Globus pallidus (tissue), 1 donor: ENCODE measurements at regions not wholly inside any gene's neighbourhood (a gene's known extent, or its start where the extent isn't known, plus 50 kb on each side); places are given as distances from the start of the nearest gene placed in this dataset.
A peak's percentile ranks its signal among the peaks of the same experiment; 100 is the strongest.
"Not testable (repeated sequence)": the region's sequence is repeated elsewhere in the genome, so short reads cannot be mapped to it uniquely, and the experiment has no call there.

Experiments used
- DNase-seq: peaks from one replicate; pipeline ENCODE4 v3.0.0-alpha.2; 2015; ENCODE audit warnings: low spot score

DNA sequence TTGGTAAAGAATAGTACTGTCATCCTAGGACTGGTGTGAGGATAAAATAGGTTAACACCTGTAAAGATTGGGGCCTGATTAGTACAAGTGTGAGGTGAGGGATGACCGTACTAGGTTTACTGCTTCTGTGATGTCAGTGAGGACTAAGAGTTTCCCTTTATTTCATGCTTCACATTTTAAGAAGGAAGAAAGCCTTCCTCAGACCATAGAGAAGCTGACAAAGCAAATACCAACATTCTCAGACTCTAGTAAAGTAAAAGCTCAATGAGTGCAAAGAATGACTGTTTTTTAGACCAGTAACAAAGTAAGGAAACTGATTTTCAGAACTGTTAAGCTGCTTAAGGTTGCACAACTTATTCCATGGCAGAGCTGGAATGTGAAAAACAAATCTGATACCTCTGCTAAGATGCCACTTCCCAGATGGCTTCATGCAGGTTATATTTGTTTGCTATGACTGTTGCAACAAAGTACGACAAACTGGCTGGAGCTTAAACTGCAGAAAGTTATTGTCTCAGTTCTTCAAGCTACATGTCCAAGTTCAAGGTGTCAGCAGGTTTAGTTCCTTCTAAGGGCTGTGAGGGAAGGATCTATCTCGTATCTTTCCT lies 354.9 kb downstream of the RSL24D1 start:
- DNase-seq, result peak; percentile 16

DNA sequence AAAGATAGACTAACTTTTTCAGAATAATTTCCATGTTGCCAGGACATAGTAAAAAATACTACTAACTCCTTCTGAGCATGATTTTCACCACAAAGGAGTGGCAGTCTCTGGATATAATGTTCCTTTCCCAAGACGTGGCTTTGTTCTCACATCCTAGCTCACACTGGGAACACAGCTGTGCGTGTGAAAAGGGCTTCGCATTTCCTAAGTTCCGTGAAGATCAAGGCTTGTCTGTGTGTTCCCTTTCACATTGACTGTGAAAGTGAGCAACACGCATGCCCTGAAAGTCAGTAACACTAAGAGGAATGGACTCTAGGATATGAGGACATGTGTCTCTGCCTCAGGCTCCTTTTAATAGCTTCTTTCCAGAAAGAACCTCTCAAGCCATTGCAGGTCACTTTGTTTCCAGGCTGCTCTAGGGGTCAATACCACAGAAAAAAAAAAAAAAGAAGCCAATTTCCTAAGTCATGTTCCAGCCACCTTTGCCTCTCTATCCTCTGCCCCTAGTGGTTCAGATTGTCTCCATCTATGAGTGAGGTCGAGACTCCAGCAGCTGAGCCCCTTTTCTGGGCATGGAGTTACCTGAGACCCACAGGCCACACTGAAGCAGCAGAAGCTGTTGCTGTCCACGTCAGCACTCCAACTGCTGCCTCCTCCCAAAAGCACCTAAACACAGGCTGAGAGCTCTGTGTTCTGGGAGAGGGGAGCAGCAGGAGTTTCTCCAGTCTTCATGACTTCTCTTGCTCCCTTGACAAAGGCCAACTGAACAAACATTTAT lies 355.9 kb downstream of the RSL24D1 start:
- no peak for DNase-seq

DNA sequence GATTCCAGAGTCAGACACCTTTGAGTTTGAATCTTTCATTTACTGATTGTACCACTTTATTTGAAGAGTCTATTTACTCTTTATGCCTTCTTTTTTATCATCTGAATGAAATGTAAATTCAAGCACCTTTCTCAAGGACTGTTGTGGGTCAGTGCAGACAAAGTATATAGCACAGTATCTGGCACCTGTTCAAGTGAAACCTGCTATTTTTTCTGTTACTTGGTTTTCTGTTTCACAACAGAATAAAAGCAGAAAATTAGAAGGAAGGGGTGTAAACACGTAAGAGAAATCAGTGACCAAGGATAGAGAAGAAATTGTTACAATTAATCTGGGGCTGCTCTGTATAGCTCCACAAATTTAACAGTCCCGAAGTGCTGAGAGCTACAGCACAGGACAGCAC lies 357.4 kb downstream of the RSL24D1 start:
- DNase-seq, result no peak

DNA sequence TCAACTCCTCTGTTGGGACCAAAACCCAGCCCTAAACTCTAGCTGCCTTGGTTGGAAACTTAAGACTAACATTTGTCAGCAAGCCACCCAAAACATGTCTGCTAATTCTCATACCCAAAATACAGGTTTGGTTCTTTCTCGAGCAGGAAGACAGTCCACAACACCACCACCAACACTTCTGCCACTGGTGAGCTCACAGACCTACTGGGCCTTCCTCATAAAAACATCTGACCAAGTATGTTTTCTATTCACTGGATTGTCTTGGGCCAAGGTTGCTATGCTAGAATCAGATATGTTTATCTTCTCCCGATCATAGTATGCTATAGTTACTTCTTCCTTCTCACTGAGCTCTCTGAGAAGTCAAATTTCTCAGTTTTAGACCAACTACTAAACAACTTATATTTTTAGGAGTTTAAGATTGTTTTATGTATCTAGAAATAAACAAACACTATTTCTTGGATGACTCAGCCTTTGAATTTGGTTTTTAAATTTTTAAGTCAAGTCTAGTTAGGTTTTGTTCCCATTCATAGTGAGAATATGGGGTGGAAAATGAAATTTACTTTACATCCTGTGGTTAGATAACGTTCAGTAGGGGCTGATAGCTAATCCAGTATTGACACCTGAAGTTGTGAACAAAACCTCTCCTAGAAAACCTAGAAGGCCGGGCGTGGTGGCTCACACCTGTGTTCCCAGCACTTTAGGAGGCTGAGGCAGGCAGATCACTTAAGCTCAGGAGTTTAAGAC lies 360.5 kb downstream of the RSL24D1 start:
- no peak for DNase-seq

DNA sequence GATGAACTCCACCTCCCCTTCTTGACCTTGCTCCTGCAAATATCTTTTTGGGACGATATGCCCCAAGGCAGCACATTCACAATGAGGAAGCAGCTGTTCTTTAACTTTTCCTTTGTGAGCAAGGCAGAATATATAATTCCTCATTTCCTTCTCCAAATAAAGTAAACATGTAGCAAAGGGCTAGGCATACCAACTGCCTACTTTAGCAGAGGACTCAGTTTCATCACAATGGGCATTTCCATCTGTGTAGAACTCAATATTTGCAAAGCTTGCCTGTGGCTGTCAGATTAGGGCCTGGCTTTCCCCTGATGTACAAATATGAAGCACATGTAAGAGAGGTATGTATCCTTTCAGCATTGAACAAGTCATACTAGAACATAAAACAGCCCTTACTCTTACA lies 366.9 kb downstream of the RSL24D1 start:
- DNase-seq, result no peak

DNA sequence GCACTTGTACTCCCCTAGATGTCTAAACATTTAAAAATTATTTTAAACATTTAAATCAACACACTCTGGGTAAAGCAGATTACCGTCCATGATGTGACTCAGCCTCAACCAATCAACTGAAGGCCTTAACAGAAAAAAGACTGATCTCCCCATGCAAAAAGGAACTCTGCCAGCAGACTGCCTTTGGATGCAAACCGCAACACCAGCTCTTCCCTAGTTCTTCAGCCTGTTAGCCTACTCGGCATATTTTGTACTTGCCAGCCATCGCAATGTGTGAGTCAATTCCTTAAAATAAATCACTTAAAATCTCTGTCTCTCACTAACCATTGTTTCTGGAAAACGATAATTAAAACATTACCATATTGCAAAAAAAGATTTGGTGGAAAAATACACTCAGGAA lies 375.9 kb downstream of the RSL24D1 start:
- DNase-seq, result peak; percentile 55

DNA sequence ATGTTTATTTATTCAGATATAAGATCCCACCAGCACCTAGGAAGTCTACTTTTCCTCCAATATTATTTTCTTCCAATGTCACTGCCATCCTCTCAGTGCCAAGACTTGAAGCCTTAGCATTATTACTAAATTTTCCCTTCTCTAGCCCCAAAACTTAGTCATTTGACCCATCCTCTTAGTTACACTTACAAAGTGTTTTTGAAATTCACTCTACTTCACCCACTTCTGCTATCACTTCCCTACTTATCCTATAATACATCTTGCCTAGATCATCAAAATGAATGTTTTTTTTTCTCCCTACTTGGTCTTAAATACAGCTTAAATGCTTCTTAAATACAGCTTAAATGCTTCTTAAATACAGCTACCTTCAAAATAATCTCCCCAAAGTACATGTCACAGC lies 376.6 kb downstream of the RSL24D1 start:
- peak; percentile 20 for DNase-seq

DNA sequence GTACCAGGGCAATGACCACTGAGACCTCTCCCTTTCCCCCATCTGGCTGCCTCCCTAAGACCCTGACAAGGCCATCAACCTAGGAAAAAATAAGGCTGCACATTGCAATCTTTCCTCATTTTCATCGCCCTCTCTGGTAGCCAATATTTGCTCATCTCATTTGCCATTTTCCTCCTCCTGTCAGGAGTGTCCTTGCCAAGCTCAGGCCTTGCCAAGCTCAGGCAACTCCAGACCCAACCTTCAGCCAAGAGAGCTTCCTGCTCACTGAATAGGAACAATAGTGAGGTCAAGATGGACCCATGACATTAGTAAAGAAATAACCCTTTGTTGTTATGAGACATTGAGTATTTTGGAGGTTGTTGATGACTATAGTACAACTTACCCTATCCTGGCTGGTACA lies 380.3 kb downstream of the RSL24D1 start:
- no peak for DNase-seq

DNA sequence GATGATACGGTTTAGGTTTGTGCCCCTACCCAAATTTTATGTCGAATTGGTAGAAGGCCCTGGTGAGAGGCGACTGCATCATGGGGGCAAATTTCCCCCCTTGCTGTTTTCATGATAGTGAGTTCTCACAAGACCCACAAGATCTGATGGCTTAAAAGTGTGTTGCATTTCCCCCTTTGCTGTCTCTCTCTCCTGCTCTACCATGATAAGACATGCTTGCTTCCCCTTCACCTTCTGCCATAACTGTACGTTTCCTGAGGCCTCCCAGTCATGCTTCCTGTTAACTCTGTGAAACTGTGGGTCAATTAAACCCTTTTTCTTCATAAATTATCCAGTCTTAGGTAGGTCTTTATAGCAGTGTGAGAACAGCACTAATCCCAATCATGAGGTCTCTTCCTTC lies 381.2 kb downstream of the RSL24D1 start:
- DNase-seq, result no peak

DNA sequence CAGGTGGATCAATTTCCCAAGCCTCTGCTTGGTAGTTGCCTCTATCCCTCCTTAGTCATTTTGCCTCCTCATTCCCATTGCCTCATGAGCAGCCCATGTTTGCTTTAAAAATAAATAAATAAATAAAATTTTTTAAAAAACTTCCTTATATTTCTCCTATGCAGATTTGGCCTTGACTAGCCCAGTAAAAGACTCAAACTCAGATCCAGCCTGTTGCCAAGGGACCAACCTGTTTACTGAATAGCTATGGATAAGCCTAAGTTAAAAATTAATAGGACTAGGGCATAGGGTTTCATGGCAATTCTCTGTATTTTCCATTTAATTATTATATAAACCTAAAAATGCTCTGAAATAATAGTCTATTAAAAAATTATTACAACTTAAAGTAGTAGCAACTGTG lies 384.4 kb downstream of the RSL24D1 start:
- no peak for DNase-seq

DNA sequence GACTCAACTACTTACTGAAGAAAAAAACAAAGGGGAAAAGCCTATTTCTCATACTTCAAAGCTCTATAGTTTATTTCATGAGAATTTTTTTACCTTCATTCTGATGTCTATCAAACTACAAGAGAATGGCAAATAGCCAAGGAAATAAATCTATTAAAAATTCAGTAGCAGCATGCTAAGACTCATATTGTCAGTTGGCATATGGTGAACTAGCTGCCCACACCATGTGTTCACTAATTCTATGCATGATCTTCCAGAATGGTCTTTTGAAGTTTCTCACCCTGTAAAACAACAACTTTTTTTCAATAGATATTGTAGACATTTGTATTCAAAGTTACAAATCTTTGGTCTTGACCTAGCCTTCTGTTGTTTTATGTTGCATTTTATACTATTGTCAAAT lies 386.2 kb downstream of the RSL24D1 start:
- no peak for DNase-seq

DNA sequence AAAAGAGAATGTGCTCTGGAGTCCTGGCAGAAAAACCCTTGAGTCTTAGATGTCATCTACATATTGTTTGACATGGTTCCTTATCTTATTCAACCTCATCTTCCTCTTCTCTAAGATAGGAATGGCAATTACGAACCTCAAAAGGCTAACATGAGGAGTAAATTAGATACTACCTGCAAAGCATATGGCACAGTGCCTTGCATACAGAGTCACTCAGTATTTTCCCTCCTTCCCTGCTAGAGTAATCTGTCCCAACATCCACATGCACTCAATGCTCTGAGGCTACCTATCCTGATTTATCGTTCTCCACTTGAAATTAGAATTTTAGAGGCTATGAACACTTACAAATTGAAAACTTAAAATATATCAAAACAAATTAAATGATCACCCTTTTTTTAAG lies 386.7 kb downstream of the RSL24D1 start:
- DNase-seq, result no peak

DNA sequence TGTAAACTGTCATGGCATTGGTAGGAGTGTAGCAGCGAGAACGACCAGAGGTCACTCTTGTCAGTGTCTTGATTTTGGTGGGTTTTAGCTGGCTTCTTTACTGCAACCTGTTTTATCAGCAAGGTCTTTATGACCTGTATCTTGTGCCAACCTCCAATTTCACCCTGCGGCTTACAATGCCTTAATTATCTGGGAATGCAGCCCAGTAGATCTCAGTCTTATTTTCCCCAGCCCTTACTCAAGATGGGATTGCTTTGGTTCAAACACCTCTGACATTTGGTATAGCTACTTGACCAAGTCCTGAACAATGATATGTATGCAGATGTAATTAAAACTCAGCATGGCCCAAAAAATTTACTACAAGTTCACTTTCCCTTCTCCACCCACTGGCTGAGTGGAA lies 388.4 kb downstream of the RSL24D1 start:
- DNase-seq, result no peak

DNA sequence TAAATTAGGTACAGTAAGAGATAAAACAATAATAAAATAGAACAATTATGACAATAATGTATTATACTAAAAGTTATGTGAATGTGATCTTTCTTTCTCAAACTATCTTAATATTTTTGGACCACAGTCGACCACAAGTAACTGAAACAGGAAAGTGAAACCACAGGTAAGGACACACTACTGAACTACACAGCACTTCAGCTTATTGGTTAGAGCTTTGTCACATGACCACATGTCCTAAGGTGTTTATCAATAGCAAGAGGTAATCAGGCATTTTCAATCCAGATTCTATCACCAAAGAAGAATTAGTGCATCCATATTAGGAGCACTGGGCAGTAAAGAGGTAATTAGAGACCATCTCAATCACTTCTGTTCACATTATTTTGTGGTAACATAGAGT lies 392.8 kb downstream of the RSL24D1 start:
- no peak for DNase-seq

DNA sequence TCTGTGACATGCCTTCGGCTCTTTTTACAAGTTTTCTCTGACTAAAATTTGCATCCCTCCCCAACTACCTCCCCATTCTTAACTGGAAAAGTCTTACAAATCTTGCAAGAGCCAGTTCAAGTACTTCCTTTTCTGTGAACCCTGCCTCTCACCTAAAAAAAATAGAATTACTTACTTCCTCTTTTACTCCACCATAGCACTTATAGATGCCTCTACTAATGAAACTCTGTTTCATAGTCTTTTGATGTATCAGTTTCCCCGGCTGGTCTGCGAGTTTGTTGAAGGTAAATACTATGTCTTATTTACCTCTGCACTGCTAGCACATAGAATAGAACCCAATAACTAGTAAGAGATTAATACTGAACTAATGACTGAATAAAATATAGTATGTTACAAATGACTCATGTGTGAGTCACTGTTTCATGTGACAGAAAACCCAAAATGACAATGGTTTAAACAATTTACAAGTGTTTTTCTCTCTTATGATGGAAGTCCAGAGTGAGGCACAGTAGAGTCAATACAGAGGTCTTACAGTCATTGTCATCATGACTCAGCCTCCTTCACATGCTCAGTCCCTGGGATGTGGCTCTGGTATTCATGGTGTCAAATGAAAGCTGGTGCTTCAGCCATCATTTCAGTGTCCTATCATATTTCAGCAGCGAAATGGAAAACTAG lies 393.5 kb downstream of the RSL24D1 start:
- peak; percentile 20 for DNase-seq

DNA sequence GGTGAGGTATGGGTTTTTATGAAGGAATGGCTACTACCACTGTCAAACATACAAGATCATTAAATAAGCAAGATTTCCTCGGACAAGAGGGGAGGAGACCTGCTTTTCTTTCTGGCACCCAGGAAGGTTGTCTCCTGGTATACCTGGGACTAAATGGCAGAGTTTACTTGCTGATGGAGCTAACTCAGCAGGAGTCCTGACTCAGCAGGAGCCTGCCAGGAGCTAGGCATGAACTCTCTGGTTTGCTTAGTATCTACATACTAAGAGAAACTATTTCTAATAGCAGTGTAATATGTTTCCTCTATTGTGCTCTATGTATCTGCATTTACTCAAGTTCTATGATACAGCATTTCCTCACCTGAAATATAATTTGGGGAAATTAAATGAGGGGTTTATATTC lies 404.2 kb downstream of the RSL24D1 start:
- no peak for DNase-seq

DNA sequence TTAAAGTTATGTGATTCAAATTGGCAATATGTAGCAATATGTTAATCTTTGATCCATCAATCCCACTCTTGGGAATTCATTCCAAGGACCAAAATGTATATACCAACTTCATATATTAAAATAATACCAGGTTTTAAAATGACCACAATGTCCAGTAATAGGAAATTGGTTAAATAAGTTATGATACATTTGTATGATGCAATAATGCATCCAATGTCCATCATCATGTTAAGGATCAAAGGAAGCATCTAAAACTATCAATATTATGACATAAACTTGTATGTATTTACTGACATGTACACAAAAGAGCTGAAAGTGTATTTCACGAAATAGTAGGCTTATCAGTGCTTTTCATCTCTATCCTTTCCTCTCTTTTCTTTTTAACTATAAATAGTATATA lies 406.0 kb downstream of the RSL24D1 start:
- no peak for DNase-seq

DNA sequence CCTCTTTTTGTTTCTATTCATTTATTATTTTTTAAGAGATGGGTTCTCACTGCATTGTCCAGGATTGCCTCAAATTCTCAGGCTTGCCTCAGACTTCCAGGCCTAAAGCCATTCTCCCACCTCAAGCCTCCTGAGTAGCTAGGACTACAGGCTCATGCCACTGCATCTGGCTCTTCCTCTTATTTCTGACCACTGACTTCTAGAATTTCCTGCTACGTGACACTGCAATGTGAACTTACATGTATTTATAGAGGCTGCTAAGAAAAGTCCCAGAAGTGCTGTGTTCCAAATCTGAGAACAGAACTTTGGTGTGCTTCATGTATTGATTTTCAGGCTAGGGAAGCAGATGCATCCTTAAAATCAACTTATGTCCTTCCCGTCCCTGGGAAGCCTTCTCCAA lies 407.4 kb downstream of the RSL24D1 start:
- DNase-seq, result peak; percentile 54

DNA sequence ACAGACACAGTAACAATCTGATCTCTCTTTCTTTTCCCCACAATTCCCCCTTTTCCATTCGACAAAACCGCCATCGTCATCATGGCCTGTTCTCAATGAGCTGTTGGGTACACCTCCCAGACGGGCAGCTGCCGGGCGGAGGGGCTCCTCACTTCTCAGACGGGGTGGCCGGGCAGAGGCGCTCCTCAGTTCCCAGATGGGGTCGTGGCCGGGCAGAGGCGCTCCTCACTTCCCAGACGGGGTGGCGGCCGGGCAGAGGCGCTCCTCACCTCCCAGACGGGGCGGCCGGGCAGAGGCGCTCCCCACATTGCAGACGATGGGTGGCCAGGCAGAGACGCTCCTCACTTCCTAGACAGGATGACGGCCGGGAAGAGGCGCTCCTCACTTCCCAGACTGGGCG lies 415.5 kb downstream of the RSL24D1 start:
- not testable (repeated sequence) for DNase-seq

DNA sequence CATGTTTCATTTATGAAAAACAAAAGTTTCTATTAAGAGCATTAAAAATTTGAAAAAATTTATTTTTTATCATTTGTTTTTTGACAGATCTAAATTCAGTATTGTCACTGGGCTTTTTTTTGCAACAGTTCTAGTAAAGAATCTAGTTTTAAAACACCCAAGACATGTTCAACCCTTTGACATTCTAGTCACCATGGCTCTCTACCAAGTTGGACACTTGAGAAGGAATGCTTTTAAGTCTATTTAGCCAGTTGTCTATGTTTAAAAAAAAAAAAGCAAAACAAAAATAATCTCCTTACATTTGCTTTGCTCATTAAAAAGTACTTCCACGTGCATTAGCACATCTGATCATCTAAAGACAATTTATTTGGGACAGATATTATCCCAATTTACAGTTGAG lies 417.5 kb downstream of the RSL24D1 start:
- no peak for DNase-seq

DNA sequence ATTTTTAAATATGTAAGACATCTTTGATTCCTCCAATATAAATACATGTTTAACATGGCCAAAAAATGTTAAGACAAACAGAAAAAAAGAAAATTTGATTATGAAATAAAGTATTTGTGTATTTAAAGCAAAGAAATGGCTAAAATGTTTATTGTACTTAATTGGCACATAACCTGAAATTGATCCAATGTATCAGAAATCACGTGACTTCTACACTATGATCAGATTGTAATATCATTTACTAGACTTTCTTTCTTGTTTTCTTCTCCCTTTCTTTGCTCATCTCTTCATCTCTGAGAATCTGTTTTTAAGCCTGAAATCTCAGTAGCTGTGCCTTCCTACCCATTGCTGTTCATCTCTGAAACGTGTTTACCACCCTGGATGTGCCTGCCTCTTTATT lies 420.3 kb downstream of the RSL24D1 start:
- DNase-seq, result no peak

DNA sequence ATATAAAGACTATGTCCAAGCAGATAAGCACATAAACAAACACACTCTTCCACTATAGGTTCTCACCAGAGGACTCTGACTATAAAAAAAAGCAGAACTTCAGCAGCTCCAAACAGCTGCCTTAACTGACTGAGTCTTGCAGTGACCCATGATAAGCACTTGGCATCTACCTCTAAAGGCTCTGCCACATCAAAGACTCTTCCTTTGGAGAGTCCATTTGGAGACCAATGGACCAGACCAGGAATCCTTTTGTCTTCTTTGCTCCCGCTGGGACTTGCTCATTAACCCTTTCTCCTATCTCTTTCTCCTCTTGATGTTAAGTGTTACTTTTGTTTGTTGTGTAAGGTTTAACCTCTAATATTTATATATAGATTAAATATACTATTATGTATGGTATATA lies 424.1 kb downstream of the RSL24D1 start:
- DNase-seq, result no peak

DNA sequence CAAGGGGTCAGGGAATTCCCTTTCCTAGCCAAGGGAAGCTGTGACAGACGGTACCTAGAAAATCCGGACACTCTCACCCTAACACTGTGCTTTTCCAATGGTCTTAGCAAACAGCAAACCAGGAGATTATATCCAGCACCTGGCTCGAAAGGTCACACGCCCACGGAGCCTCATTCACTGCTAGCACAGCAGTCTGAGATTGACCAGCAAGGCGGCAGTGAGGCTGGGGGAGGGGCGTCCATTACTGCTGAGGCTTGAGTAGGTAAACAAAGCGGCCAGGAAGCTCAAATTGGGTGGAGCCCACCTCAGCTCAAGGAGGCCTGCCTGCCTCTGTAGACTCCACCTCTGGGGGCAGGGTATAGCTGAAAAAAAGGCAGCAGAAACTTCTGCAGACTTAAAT lies 447.3 kb downstream of the RSL24D1 start:
- DNase-seq, result not testable (repeated sequence)
